HEK293T (cell line): ENCODE measurements at regions not wholly inside any gene's neighbourhood (a gene's known extent, or its start where the extent isn't known, plus 50 kb on each side); places are given as distances from the start of the nearest gene placed in this dataset.

Experiments used
- BHLHE40 ChIP-seq: fragments of 450-650 bp; IDR thresholded peaks from 2 replicates; pipeline ENCODE4 v1.6.1; 2016; ENCODE audit warnings: mild to moderate bottlenecking, moderate library complexity, borderline replicate concordance
- ELF4 ChIP-seq: fragments of 450-650 bp; IDR thresholded peaks from 2 replicates; pipeline ENCODE4 v1.6.1; 2017; ENCODE audit warnings: antibody characterized with exemption
- FOXA1 ChIP-seq: fragments of 450-650 bp; IDR thresholded peaks from 2 replicates; pipeline ENCODE4 v1.6.1; 2016; ENCODE audit warnings: mild to moderate bottlenecking
- FOXK2 ChIP-seq: fragments of 450-650 bp; IDR thresholded peaks from 2 replicates; pipeline ENCODE4 v1.6.1; 2016; ENCODE audit warnings: mild to moderate bottlenecking
- FOXM1 ChIP-seq: fragments of 450-650 bp; IDR thresholded peaks from 2 replicates; pipeline ENCODE4 v1.6.1; 2017; ENCODE audit warnings: mild to moderate bottlenecking, borderline replicate concordance
- HDGF ChIP-seq: fragments of 450-650 bp; IDR thresholded peaks from 2 replicates; pipeline ENCODE4 v1.6.1; 2017; ENCODE audit warnings: antibody characterized with exemption, borderline replicate concordance
- L3MBTL2 ChIP-seq: fragments of 450-650 bp; conservative IDR thresholded peaks from 2 replicates; pipeline ENCODE4 v1.6.1; 2016; ENCODE audit warnings: mild to moderate bottlenecking
- NFRKB ChIP-seq: fragments of 450-650 bp; IDR thresholded peaks from 2 replicates; pipeline ENCODE4 v1.6.1; 2016; ENCODE audit warnings: mild to moderate bottlenecking, moderate library complexity
- SP1 ChIP-seq: fragments of 450-650 bp; IDR thresholded peaks from 2 replicates; pipeline ENCODE4 v1.6.1; 2017
- SUZ12 ChIP-seq: fragments of 450-650 bp; IDR thresholded peaks from 2 replicates; pipeline ENCODE4 v1.6.1; 2016; ENCODE audit warnings: mild to moderate bottlenecking
- TARDBP ChIP-seq: fragments of 450-650 bp; IDR thresholded peaks from 2 replicates; pipeline ENCODE4 v1.6.1; 2016

- TF ChIP-seq HDGF = no peak
- TF ChIP-seq FOXM1 = no peak
- TF ChIP-seq BHLHE40 = no peak
- TF ChIP-seq FOXK2 = no peak
- TF ChIP-seq SUZ12 = no peak
- no peak for TF ChIP-seq SP1
- no peak for TF ChIP-seq NFRKB
- TF ChIP-seq TARDBP = no peak
- TF ChIP-seq FOXA1 = no peak
- no peak for TF ChIP-seq L3MBTL2
- no peak for TF ChIP-seq ELF4
These were observed 93.9 kb upstream of the ADGRL4 start for GRCh38 chr1:79100385-79100784.
